H1 (cell line): ENCODE measurements at regions not wholly inside any gene's neighbourhood (a gene's known extent, or its start where the extent isn't known, plus 50 kb on each side); places are given as distances from the start of the nearest gene placed in this dataset.

Source experiments
- CTCF ChIA-PET: fragments of 300-600 bp; sonication (Branson Sonifier 250); formaldehyde crosslinking; loops from one replicate; lab custom pipeline; 2021; ENCODE audit not compliant: partially characterized antibody; lab: Charles Lee
- POLR2A ChIA-PET: fragments of 300-600 bp; sonication (Branson Sonifier 250); formaldehyde crosslinking; loops from one replicate; lab custom pipeline; 2021; ENCODE audit warnings: inconsistent platforms; ENCODE audit not compliant: partially characterized antibody; lab: Charles Lee
- DNase-seq, 2 experiments: peaks; one replicate each; pipeline versions ENCODE4 v3.0.0 to v3.0.0-alpha.2; 2010 to 2022; ENCODE audit warnings: low spot score in 2 of 2, low read depth in 1 of 2, mixed read lengths in 1 of 2
- FAIRE-seq: peaks from 2 replicates; lab custom pipeline; 2011; peaks lifted over from hg19 to GRCh38; lab: Jason Lieb, UNC
- H2AFZ ChIP-seq: 2 replicates; pipeline ENCODE4 v1.8.1; 2012; ENCODE audit warnings: low read length, inconsistent platforms
- H2AK5ac ChIP-seq: 2 replicates; pipeline ENCODE4 v1.6.1; 2013; ENCODE audit warnings: low read depth, low read length
- H2BK120ac ChIP-seq: replicated peaks from 2 replicates; pipeline ENCODE3; 2013; ENCODE audit warnings: low read depth, low read length, inconsistent platforms
- H2BK12ac ChIP-seq: 2 replicates; pipeline ENCODE4 v1.6.1; 2013; ENCODE audit warnings: low read depth, low read length
- H2BK15ac ChIP-seq: 2 replicates; pipeline ENCODE4 v1.6.1; 2013; ENCODE audit warnings: low read length
- H2BK20ac ChIP-seq: 2 replicates; pipeline ENCODE4 v1.6.1; 2013; ENCODE audit warnings: low read length
- H2BK5ac ChIP-seq: 2 replicates; pipeline ENCODE4 v1.6.1; 2013; ENCODE audit warnings: low read depth, low read length
- H3K14ac ChIP-seq: 2 replicates; pipeline ENCODE4 v1.6.1; 2013; ENCODE audit warnings: inconsistent platforms; ENCODE audit not compliant: insufficient read length
- H3K18ac ChIP-seq: 2 replicates; pipeline ENCODE4 v1.6.1; 2013; ENCODE audit warnings: low read length; ENCODE audit errors: extremely low read depth
- H3K23ac ChIP-seq: 2 replicates; pipeline ENCODE4 v1.6.1; 2013; ENCODE audit warnings: inconsistent platforms; ENCODE audit not compliant: insufficient read length
- H3K23me2 ChIP-seq: 2 replicates; pipeline ENCODE4 v1.6.1; 2013; ENCODE audit warnings: low read depth, low read length
- H3K27ac ChIP-seq: 2 replicates; pipeline ENCODE4 v1.6.1; 2011; ENCODE audit warnings: low read depth, low read length, inconsistent platforms
- H3K27me3 ChIP-seq, 4 experiments: replicated peaks in 1 of 4; 1 replicate in 1 of 4; 2 replicates in 3 of 4; pipeline versions ENCODE4 v1.6.1 to v1.8.1; 2011 to 2013; ENCODE audit warnings: low read length in 3 of 4, mild to moderate bottlenecking in 3 of 4, inconsistent platforms in 2 of 4, mixed read lengths in 2 of 4, moderate library complexity in 1 of 4; ENCODE audit not compliant: control insufficient read depth in 3 of 4, insufficient read depth in 3 of 4; ENCODE audit errors: extremely low read depth in 1 of 4
- H3K36me3 ChIP-seq, 4 experiments: 2 replicates each; pipeline versions ENCODE4 v1.6.1 to v1.8.1; 2011 to 2013; ENCODE audit warnings: mild to moderate bottlenecking in 4 of 4, low read length in 3 of 4, moderate library complexity in 2 of 4, control low read depth in 1 of 4, inconsistent platforms in 1 of 4; ENCODE audit not compliant: insufficient read depth in 4 of 4, control insufficient read depth in 2 of 4
- H3K4ac ChIP-seq: replicated peaks from 2 replicates; pipeline ENCODE3; 2013; ENCODE audit warnings: low read length, low read depth, mixed read lengths, inconsistent platforms; ENCODE audit not compliant: insufficient read length
- H3K4me1 ChIP-seq, 4 experiments: replicated peaks in 1 of 4; 1 replicate in 1 of 4; 2 replicates in 3 of 4; pipeline versions ENCODE4 v1.6.1 to v1.8.1; 2011 to 2013; ENCODE audit warnings: low read length in 3 of 4, inconsistent platforms in 2 of 4, mixed read lengths in 1 of 4; ENCODE audit not compliant: insufficient read depth in 4 of 4, control insufficient read depth in 3 of 4
- H3K4me2 ChIP-seq, 2 experiments: 2 replicates each; pipeline versions ENCODE4 v1.6.1 to v1.8.1; 2011 to 2013; ENCODE audit warnings: low read depth in 2 of 2, low read length in 2 of 2, control low read depth in 1 of 2, inconsistent platforms in 1 of 2, mild to moderate bottlenecking in 1 of 2; ENCODE audit not compliant: insufficient read depth in 1 of 2
- H3K4me3 ChIP-seq, 4 experiments: fragments of 200-600, 300-600 bp in 1 of 4; sonication (generic), shearing (Covaris generic), sonication (Bioruptor Twin) in 1 of 4; 2 replicates each; pipeline versions ENCODE4 v1.5.1 to v1.8.1; 2011 to 2016; ENCODE audit warnings: low read length in 4 of 4, low read depth in 3 of 4, control low read depth in 2 of 4, inconsistent platforms in 2 of 4, mild to moderate bottlenecking in 2 of 4, mixed read lengths in 1 of 4, moderate library complexity in 1 of 4; ENCODE audit not compliant: insufficient read depth in 2 of 4; ENCODE audit errors: extremely low read depth in 1 of 4
- H3K56ac ChIP-seq: replicated peaks from 2 replicates; pipeline ENCODE3; 2013; ENCODE audit warnings: low read depth, mild to moderate bottlenecking, mixed read lengths, low read length, inconsistent platforms; ENCODE audit not compliant: insufficient read length
- H3K79me1 ChIP-seq: 2 replicates; pipeline ENCODE4 v1.6.1; 2013; ENCODE audit warnings: low read depth, low read length, control low read depth
- H3K79me2 ChIP-seq, 2 experiments: 2 replicates each; pipeline versions ENCODE4 v1.6.1 to v1.8.1; 2012 to 2013; ENCODE audit warnings: low read length in 2 of 2, mild to moderate bottlenecking in 2 of 2, inconsistent platforms in 1 of 2; ENCODE audit not compliant: insufficient read depth in 2 of 2, control insufficient read depth in 1 of 2
- H3K9ac ChIP-seq, 4 experiments: replicated peaks in 1 of 4; 1 replicate in 1 of 4; 2 replicates in 3 of 4; pipeline versions ENCODE4 v1.6.1 to v1.8.1; 2011 to 2013; ENCODE audit warnings: low read depth in 3 of 4, low read length in 3 of 4, control low read depth in 2 of 4, mild to moderate bottlenecking in 2 of 4, moderate library complexity in 2 of 4, inconsistent platforms in 1 of 4; ENCODE audit errors: extremely low read depth in 1 of 4
- H3K9me3 ChIP-seq, 2 experiments: 2 replicates each; pipeline versions ENCODE4 v1.6.1 to v1.8.1; 2012 to 2013; ENCODE audit warnings: mild to moderate bottlenecking in 2 of 2, moderate library complexity in 2 of 2, control low read depth in 1 of 2, inconsistent platforms in 1 of 2, low read depth in 1 of 2, low read length in 1 of 2, mixed read lengths in 1 of 2; ENCODE audit not compliant: insufficient read depth in 2 of 2
- H4K20me1 ChIP-seq, 2 experiments: replicated peaks in 1 of 2; 2 replicates each; pipeline versions ENCODE3 to v1.8.1; 2011 to 2013; ENCODE audit warnings: inconsistent platforms in 2 of 2, low read length in 2 of 2, mild to moderate bottlenecking in 1 of 2; ENCODE audit not compliant: insufficient read depth in 2 of 2, control insufficient read depth in 1 of 2
- H4K5ac ChIP-seq: 2 replicates; pipeline ENCODE4 v1.6.1; 2013; ENCODE audit warnings: low read length, low read depth, mixed read lengths, inconsistent platforms; ENCODE audit not compliant: insufficient read length
- H4K8ac ChIP-seq: 2 replicates; pipeline ENCODE4 v1.8.0; 2013; ENCODE audit warnings: mild to moderate bottlenecking, moderate library complexity, low read length, inconsistent platforms; ENCODE audit not compliant: insufficient read depth; ENCODE audit errors: extremely low read depth
- H4K91ac ChIP-seq: replicated peaks from 2 replicates; pipeline ENCODE3; 2013; ENCODE audit warnings: low read length, mixed read lengths, inconsistent platforms; ENCODE audit not compliant: insufficient read length
- ATF2 ChIP-seq: IDR thresholded peaks from 2 replicates; pipeline ENCODE4 v1.6.1; 2012; ENCODE audit warnings: low read length, inconsistent platforms
- BACH1 ChIP-seq: IDR thresholded peaks from 2 replicates; pipeline ENCODE4 v1.6.1; 2012; ENCODE audit warnings: low read length, improper control_type of control experiment
- BCL11A ChIP-seq, 2 experiments: IDR thresholded peaks; one replicate each; pipeline ENCODE4 v1.6.1; 2011; ENCODE audit warnings: low read depth in 2 of 2, low read length in 2 of 2, mild to moderate bottlenecking in 2 of 2
- BRCA1 ChIP-seq: IDR thresholded peaks from 2 replicates; pipeline ENCODE4 v1.6.1; 2012; ENCODE audit warnings: low read depth, low read length, improper control_type of control experiment
- CBX8 ChIP-seq: fragments of 300-800, 300-1000 bp; sonication (generic); IDR thresholded peaks from 2 replicates; pipeline ENCODE4 v1.7.1; 2016; ENCODE audit warnings: low read depth, low read length, borderline replicate concordance
- CTBP2 ChIP-seq: IDR thresholded peaks from 2 replicates; pipeline ENCODE4 v1.7.0; 2011; ENCODE audit warnings: borderline replicate concordance, mild to moderate bottlenecking, moderate library complexity, mixed read lengths, low read length; ENCODE audit not compliant: insufficient read depth, insufficient read length
- FOSL1 ChIP-seq: IDR thresholded peaks from 2 replicates; pipeline ENCODE4 v1.6.1; 2011; ENCODE audit warnings: mild to moderate bottlenecking, low read depth, low read length, moderate library complexity; ENCODE audit not compliant: insufficient read depth
- HDAC6 ChIP-seq: IDR thresholded peaks from one replicate; pipeline ENCODE4 v1.7.1; 2012; ENCODE audit warnings: low read depth, mild to moderate bottlenecking, inconsistent platforms, low read length, moderate library complexity
- MAFK ChIP-seq: IDR thresholded peaks from 2 replicates; pipeline ENCODE4 v1.6.1; 2012; ENCODE audit warnings: low read depth, mild to moderate bottlenecking, improper control_type of control experiment, low read length
- POLR2AphosphoS5 ChIP-seq: IDR thresholded peaks from 2 replicates; pipeline ENCODE4 v1.6.1; 2011; ENCODE audit warnings: low read depth, low read length
- SP1 ChIP-seq: IDR thresholded peaks from 2 replicates; pipeline ENCODE4 v1.6.1; 2011; ENCODE audit warnings: low read depth, low read length
- TAF7 ChIP-seq: optimal IDR thresholded peaks from 2 replicates; pipeline ENCODE3; 2011; ENCODE audit warnings: low read depth, mild to moderate bottlenecking, inconsistent platforms, low read length, moderate library complexity, borderline replicate concordance
- TEAD4 ChIP-seq: IDR thresholded peaks from 2 replicates; pipeline ENCODE4 v1.6.1; 2012; ENCODE audit warnings: low read depth, low read length, inconsistent platforms, mixed read lengths
- WGBS, 2 experiments: shearing (Covaris generic) in 1 of 2; methylation state at CpG; one replicate each; pipeline versions ENCODE4 v1.1.6 to v1.1.7; 2013 to 2015; ENCODE audit warnings: low lambda C conversion rate in 2 of 2, mixed read lengths in 2 of 2, inconsistent platforms in 1 of 2, low coverage in 1 of 2, missing lambda C conversion rate in 1 of 2; ENCODE audit not compliant: insufficient replicate concordance in 2 of 2, insufficient coverage in 1 of 2, insufficient read length in 1 of 2; ENCODE audit errors: extremely low coverage in 1 of 2, missing lambda C conversion rate in 1 of 2; 5-methylcytosine and 5-hydroxymethylcytosine counted together

GRCh38 chrX:7486505-7486904 lies 338.6 kb upstream of the PUDP start (continued):
- TF ChIP-seq CBX8: no peak

- H2BK5ac ChIP-seq: no peak overlapping the region
- H3K27me3 ChIP-seq: no peaks in the 10 kb centered on the region
- no peak overlapping the region for H2AK5ac ChIP-seq
- FAIRE-seq (no peak), DNase-seq (no peak)
- H3K14ac ChIP-seq: no peak overlapping the region
- H4K8ac ChIP-seq: no peak overlapping the region
- H2BK15ac ChIP-seq: no peak overlapping the region
- H2AFZ ChIP-seq: no peak overlapping the region
- no peaks in the 10 kb centered on the region for H3K79me1 ChIP-seq
- no peak overlapping the region for H3K9ac ChIP-seq
- H3K79me2 ChIP-seq: no peaks in the 10 kb centered on the region
- no peaks in the 10 kb centered on the region for H3K23me2 ChIP-seq
- CTCF ChIA-PET: no interaction called here
- H3K27ac ChIP-seq: no peak overlapping the region
- H3K4me3 ChIP-seq: no peak overlapping the region
- no peak overlapping the region for H3K4me2 ChIP-seq
- 83% methylated on average over 1 of the region's 1 CpG; no CpG with 5 or more reads in 1 of the 2 experiments for WGBS, 2 experiments
- H3K23ac ChIP-seq: no peak overlapping the region
- H3K9me3 ChIP-seq: no peaks in the 10 kb centered on the region
- H3K56ac ChIP-seq: no peak overlapping the region
- no peak overlapping the region for H3K4ac ChIP-seq
- H3K36me3 ChIP-seq: no peaks in the 10 kb centered on the region
- H3K4me1 ChIP-seq: no peaks in the 10 kb centered on the region
- no peak overlapping the region for H2BK12ac ChIP-seq
- H4K20me1 ChIP-seq: no peaks in the 10 kb centered on the region
- POLR2A ChIA-PET: no interaction called here
- no peak overlapping the region for H2BK20ac ChIP-seq
- no peak overlapping the region for H4K5ac ChIP-seq
- H3K18ac ChIP-seq: no peak overlapping the region
- no peak overlapping the region for H4K91ac ChIP-seq
- no peak overlapping the region for H2BK120ac ChIP-seq
- TF ChIP-seq BRCA1: no peak
- no peak for TF ChIP-seq POLR2AphosphoS5
- no peak for TF ChIP-seq SP1
- no peak for TF ChIP-seq BCL11A (IDR thresholded peaks at IDR 0.05; ENCODE audit: low read depth in 2 of 2, low read length in 2 of 2)
- TF ChIP-seq TAF7: no peak
- no peak for TF ChIP-seq HDAC6
- no peak for TF ChIP-seq MAFK
- no peak for TF ChIP-seq TEAD4
- no peak for TF ChIP-seq BACH1
- no peak for TF ChIP-seq CTBP2
- no peak for TF ChIP-seq FOSL1
- TF ChIP-seq ATF2: no peak
These were observed 337.1 kb upstream of the PUDP start for GRCh38 chrX:7485061-7485460.
